Trophoblast cell (in vitro differentiated cells and primary cell): ENCODE measurements at regions not wholly inside any gene's neighbourhood (a gene's known extent, or its start where the extent isn't known, plus 50 kb on each side); places are given as distances from the start of the nearest gene placed in this dataset.

Experiments used
- DNase-seq, 2 donors: peaks; one replicate each; pipeline ENCODE4 v3.0.0-alpha.2; 2016
- H2AFZ ChIP-seq: 2 replicates; pipeline ENCODE4 v1.6.1; 2013; ENCODE audit warnings: low read length, moderate library complexity, mild to moderate bottlenecking; ENCODE audit not compliant: insufficient read depth, poor library complexity
- H2AK5ac ChIP-seq: 2 replicates; pipeline ENCODE4 v1.6.1; 2013; ENCODE audit warnings: mild to moderate bottlenecking, low read length
- H2BK120ac ChIP-seq: 2 replicates; pipeline ENCODE4 v1.6.1; 2013; ENCODE audit warnings: low read length, mild to moderate bottlenecking, moderate library complexity; ENCODE audit not compliant: insufficient read depth, poor library complexity
- H2BK12ac ChIP-seq: 2 replicates; pipeline ENCODE4 v1.6.1; 2013; ENCODE audit warnings: mild to moderate bottlenecking, low read length, moderate library complexity
- H2BK5ac ChIP-seq: 2 replicates; pipeline ENCODE4 v1.6.1; 2013; ENCODE audit warnings: low read length, low read depth, moderate library complexity, mild to moderate bottlenecking; ENCODE audit not compliant: poor library complexity
- H3K14ac ChIP-seq: 2 replicates; pipeline ENCODE4 v1.6.1; 2013; ENCODE audit warnings: mild to moderate bottlenecking, low read length
- H3K18ac ChIP-seq: 2 replicates; pipeline ENCODE4 v1.6.1; 2013; ENCODE audit warnings: mild to moderate bottlenecking, low read length
- H3K23ac ChIP-seq: 2 replicates; pipeline ENCODE4 v1.6.1; 2013; ENCODE audit warnings: low read length
- H3K27ac ChIP-seq: 2 replicates; pipeline ENCODE4 v1.5.1; 2013; ENCODE audit warnings: low read depth, mild to moderate bottlenecking, inconsistent platforms, low read length, moderate library complexity
- H3K27me3 ChIP-seq: 2 replicates; pipeline ENCODE4 v1.6.1; 2013; ENCODE audit warnings: inconsistent platforms, mild to moderate bottlenecking, low read length, moderate library complexity; ENCODE audit not compliant: insufficient read depth
- H3K36me3 ChIP-seq, 2 experiments: 1 replicate in 1 of 2; 2 replicates in 1 of 2; pipeline ENCODE4 v1.6.1; 2013; ENCODE audit warnings: low read length in 2 of 2, mild to moderate bottlenecking in 2 of 2, moderate library complexity in 1 of 2; ENCODE audit not compliant: insufficient read depth in 2 of 2, control insufficient read depth in 1 of 2
- H3K4ac ChIP-seq: 2 replicates; pipeline ENCODE4 v1.6.1; 2013; ENCODE audit warnings: low read depth, mild to moderate bottlenecking, low read length, moderate library complexity
- H3K4me1 ChIP-seq, 2 experiments: 1 replicate in 1 of 2; 2 replicates in 1 of 2; pipeline ENCODE4 v1.6.1; 2013; ENCODE audit warnings: low read length in 2 of 2, mild to moderate bottlenecking in 2 of 2, moderate library complexity in 1 of 2; ENCODE audit not compliant: insufficient read depth in 2 of 2, control insufficient read depth in 1 of 2
- H3K4me2 ChIP-seq: 2 replicates; pipeline ENCODE4 v1.6.1; 2013; ENCODE audit warnings: inconsistent platforms, mild to moderate bottlenecking, low read length, moderate library complexity
- H3K4me3 ChIP-seq: 2 replicates; pipeline ENCODE4 v1.5.1; 2013; ENCODE audit warnings: mild to moderate bottlenecking, low read depth, low read length, inconsistent platforms
- H3K79me1 ChIP-seq: one replicate; pipeline ENCODE4 v1.6.1; 2013; ENCODE audit warnings: low read length
- H3K79me2 ChIP-seq: 2 replicates; pipeline ENCODE4 v1.6.1; 2013; ENCODE audit warnings: low read length, mild to moderate bottlenecking; ENCODE audit not compliant: control insufficient read depth, insufficient read depth, poor library complexity
- H3K9ac ChIP-seq: 2 replicates; pipeline ENCODE4 v1.6.1; 2013; ENCODE audit warnings: mild to moderate bottlenecking, low read length
- H3K9me3 ChIP-seq: 2 replicates; pipeline ENCODE4 v1.6.1; 2013; ENCODE audit warnings: low read depth, mild to moderate bottlenecking, control low read depth, inconsistent platforms, low read length; ENCODE audit not compliant: insufficient read depth
- H4K12ac ChIP-seq: 2 replicates; pipeline ENCODE4 v1.6.1; 2013; ENCODE audit warnings: low read depth, mild to moderate bottlenecking, low read length, moderate library complexity
- H4K8ac ChIP-seq: 2 replicates; pipeline ENCODE4 v1.6.1; 2013; ENCODE audit warnings: low read depth, mild to moderate bottlenecking, low read length, moderate library complexity
- H4K91ac ChIP-seq: one replicate; pipeline ENCODE4 v1.6.1; 2013; ENCODE audit warnings: low read depth, mild to moderate bottlenecking, low read length, moderate library complexity
- WGBS: extraction: QIAGEN DNeasy Blood & Tissue Kit; methylation state at CpG from one replicate; pipeline ENCODE4 v1.1.7; 2013; ENCODE audit warnings: missing lambda C conversion rate; ENCODE audit not compliant: insufficient read length, insufficient coverage; ENCODE audit errors: extremely low coverage; 5-methylcytosine and 5-hydroxymethylcytosine counted together

GRCh38 chr14:100438271-100438670 is 115.1 kb downstream of the SLC25A47 start:
- no peak overlapping the region for H4K8ac ChIP-seq

GRCh38 chr14:100438678-100439592 is 115.8 kb downstream of the SLC25A47 start:
- Histone ChIP-seq H3K18ac (no peak overlapping the region), H2AFZ (no peak overlapping the region), H3K4me2 (no peak overlapping the region), H3K27ac (no peak overlapping the region), H3K36me3 (no peaks in the 10 kb centered on the region), H3K4me1 (peaks cover 0 to 5% of the 10 kb centered on the region in 2 experiments), H2AK5ac (no peak overlapping the region), H4K8ac (no peak overlapping the region), H2BK120ac (no peak overlapping the region), H3K4me3 (no peak overlapping the region), H4K91ac (no peak overlapping the region), H3K9ac (no peak overlapping the region), H2BK5ac (no peak overlapping the region), H4K12ac (no peak overlapping the region), H3K14ac (no peak overlapping the region), H3K27me3 (no peaks in the 10 kb centered on the region), H3K23ac (no peak overlapping the region), H3K9me3 (no peaks in the 10 kb centered on the region), H3K4ac (no peak overlapping the region), H3K79me2 (no peaks in the 10 kb centered on the region), H3K79me1 (no peaks in the 10 kb centered on the region), H2BK12ac (no peak overlapping the region)
- DNase-seq, result peak; percentile 95 to 96
- WGBS, result no CpG with 5 or more reads among the region's 10 CpGs

More at GRCh38 chr14:100438271-100438670, 115.1 kb downstream of the SLC25A47 start:
- no peak overlapping the region for H2AK5ac ChIP-seq
- H2BK5ac ChIP-seq, result no peak overlapping the region
- H3K79me2 ChIP-seq, result no peaks in the 10 kb centered on the region
- no peak overlapping the region for H3K9ac ChIP-seq
- no peak overlapping the region for H4K12ac ChIP-seq
- no peak overlapping the region for H4K91ac ChIP-seq
- no peaks in the 10 kb centered on the region for H3K9me3 ChIP-seq
- H3K4me3 ChIP-seq, result no peak overlapping the region
- H2BK120ac ChIP-seq, result no peak overlapping the region
- H3K18ac ChIP-seq, result no peak overlapping the region
- peaks cover 0 to 5% of the 10 kb centered on the region in 2 experiments for H3K4me1 ChIP-seq
- H3K23ac ChIP-seq, result no peak overlapping the region
- no peak for DNase-seq
- H3K4ac ChIP-seq, result no peak overlapping the region
- no CpG with 5 or more reads among the region's 5 CpGs for WGBS
- no peaks in the 10 kb centered on the region for H3K36me3 ChIP-seq
- no peak overlapping the region for H3K4me2 ChIP-seq
- H2BK12ac ChIP-seq, result no peak overlapping the region
- H3K79me1 ChIP-seq, result no peaks in the 10 kb centered on the region
- no peak overlapping the region for H2AFZ ChIP-seq
- H3K14ac ChIP-seq, result no peak overlapping the region
- H3K27me3 ChIP-seq, result no peaks in the 10 kb centered on the region
- H3K27ac ChIP-seq, result no peak overlapping the region

- Histone ChIP-seq H3K4ac (no peak overlapping the region), H2BK5ac (no peak overlapping the region), H3K18ac (no peak overlapping the region), H3K9me3 (no peaks in the 10 kb centered on the region), H3K23ac (no peak overlapping the region), H2AFZ (no peak overlapping the region), H3K79me1 (no peaks in the 10 kb centered on the region), H3K4me3 (no peak overlapping the region), H3K4me1 (peaks cover 0 to 5% of the 10 kb centered on the region in 2 experiments), H4K12ac (no peak overlapping the region), H2AK5ac (no peak overlapping the region), H3K36me3 (no peaks in the 10 kb centered on the region), H3K4me2 (no peak overlapping the region), H2BK12ac (no peak overlapping the region), H4K91ac (no peak overlapping the region), H3K27ac (no peak overlapping the region), H3K79me2 (no peaks in the 10 kb centered on the region), H3K27me3 (no peaks in the 10 kb centered on the region), H3K9ac (no peak overlapping the region), H3K14ac (no peak overlapping the region), H2BK120ac (no peak overlapping the region), H4K8ac (no peak overlapping the region)
- no CpG with 5 or more reads among the region's 6 CpGs for WGBS
- DNase-seq, result no peak
Observed at GRCh38 chr14:100439781-100440180, 116.6 kb downstream of the SLC25A47 start.

- Histone ChIP-seq H3K4me3 (no peak overlapping the region), H4K91ac (no peak overlapping the region), H2BK5ac (no peak overlapping the region), H3K23ac (no peak overlapping the region), H3K79me2 (no peaks in the 10 kb centered on the region), H2AK5ac (no peak overlapping the region), H3K27me3 (no peaks in the 10 kb centered on the region), H2BK120ac (no peak overlapping the region), H4K12ac (no peak overlapping the region), H3K27ac (no peak overlapping the region), H3K9ac (no peak overlapping the region), H3K36me3 (no peaks in the 10 kb centered on the region), H2BK12ac (no peak overlapping the region), H3K18ac (no peak overlapping the region), H3K4me2 (no peak overlapping the region), H3K14ac (no peak overlapping the region), H2AFZ (no peak overlapping the region), H3K4ac (no peak overlapping the region), H3K79me1 (no peaks in the 10 kb centered on the region), H4K8ac (no peak overlapping the region), H3K9me3 (no peaks in the 10 kb centered on the region), H3K4me1 (peaks cover 0 to 5% of the 10 kb centered on the region in 2 experiments)
- peak; percentile 93 to 96 for DNase-seq
- WGBS, result no CpG with 5 or more reads among the region's 10 CpGs
Observed at GRCh38 chr14:100440207-100440631, 117.1 kb downstream of the SLC25A47 start.
